HEK293 (cell line): ENCODE measurements at regions not wholly inside any gene's neighbourhood (a gene's known extent, or its start where the extent isn't known, plus 50 kb on each side); places are given as distances from the start of the nearest gene placed in this dataset.

Experiments
- BCL11A ChIP-seq: fragments of 450-650 bp; formaldehyde crosslinking; IDR thresholded peaks from 2 replicates; pipeline ENCODE4 v1.5.1; 2016; ENCODE audit warnings: low read depth, missing biosample characterization, missing genetic modification characterization
- EGR2 ChIP-seq: fragments of 450-650 bp; formaldehyde crosslinking; IDR thresholded peaks from 2 replicates; pipeline ENCODE4 v1.5.1; 2016; ENCODE audit warnings: low read depth, missing biosample characterization, missing genetic modification characterization
- KLF16 ChIP-seq: fragments of 450-650 bp; formaldehyde crosslinking; IDR thresholded peaks from 2 replicates; pipeline ENCODE4 v1.5.1; 2017; ENCODE audit warnings: missing biosample characterization, missing genetic modification characterization
- ZNF174 ChIP-seq: fragments of 450-650 bp; formaldehyde crosslinking; IDR thresholded peaks from 2 replicates; pipeline ENCODE4 v1.5.0; 2017; ENCODE audit warnings: missing biosample characterization, mild to moderate bottlenecking, missing genetic modification characterization
- TF ChIP-seq, protein P1 (sequence below): fragments of 450-650 bp; formaldehyde crosslinking; IDR thresholded peaks from 2 replicates; pipeline ENCODE4 v1.5.1; 2017; ENCODE audit warnings: missing biosample characterization, missing genetic modification characterization

DNA sequence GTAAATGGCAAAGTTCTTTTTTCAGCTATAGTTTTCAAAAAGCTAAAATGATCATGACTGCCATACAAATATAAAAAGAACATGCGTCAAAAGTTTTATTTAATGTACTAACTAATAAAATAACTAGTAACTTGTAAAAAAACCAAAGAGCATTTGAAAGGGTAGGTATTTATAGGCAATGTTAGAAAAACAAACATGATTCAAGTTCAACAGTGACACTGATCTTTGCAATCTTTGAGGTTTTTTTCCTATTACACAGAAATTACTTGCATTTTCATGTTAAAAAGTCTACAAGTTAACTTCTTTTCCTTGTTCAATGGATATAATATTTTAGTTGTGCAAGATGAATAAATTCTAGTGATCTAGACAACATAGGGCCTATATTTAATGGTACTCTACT, 72.3 kb upstream of the GRID2 start:
- TF ChIP-seq ZNF174 (tag by site-specific recombination) (no peak), KLF16 (tag by site-specific recombination) (no peak), EGR2 (tag by site-specific recombination) (no peak), BCL11A (no peak)
- TF ChIP-seq, protein P1, sequence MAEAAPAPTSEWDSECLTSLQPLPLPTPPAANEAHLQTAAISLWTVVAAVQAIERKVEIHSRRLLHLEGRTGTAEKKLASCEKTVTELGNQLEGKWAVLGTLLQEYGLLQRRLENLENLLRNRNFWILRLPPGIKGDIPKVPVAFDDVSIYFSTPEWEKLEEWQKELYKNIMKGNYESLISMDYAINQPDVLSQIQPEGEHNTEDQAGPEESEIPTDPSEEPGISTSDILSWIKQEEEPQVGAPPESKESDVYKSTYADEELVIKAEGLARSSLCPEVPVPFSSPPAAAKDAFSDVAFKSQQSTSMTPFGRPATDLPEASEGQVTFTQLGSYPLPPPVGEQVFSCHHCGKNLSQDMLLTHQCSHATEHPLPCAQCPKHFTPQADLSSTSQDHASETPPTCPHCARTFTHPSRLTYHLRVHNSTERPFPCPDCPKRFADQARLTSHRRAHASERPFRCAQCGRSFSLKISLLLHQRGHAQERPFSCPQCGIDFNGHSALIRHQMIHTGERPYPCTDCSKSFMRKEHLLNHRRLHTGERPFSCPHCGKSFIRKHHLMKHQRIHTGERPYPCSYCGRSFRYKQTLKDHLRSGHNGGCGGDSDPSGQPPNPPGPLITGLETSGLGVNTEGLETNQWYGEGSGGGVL (tag by site-specific recombination), result no peak
